HG02943 (cell line): ENCODE measurements at regions not wholly inside any gene's neighbourhood (a gene's known extent, or its start where the extent isn't known, plus 50 kb on each side); places are given as distances from the start of the nearest gene placed in this dataset.

Source experiments
- ATAC-seq: cut with Tn5 transposase; IDR thresholded peaks from one replicate; pipeline ENCODE4 v1.9.1; 2021; ENCODE audit warnings: mild to moderate bottlenecking, low read depth, moderate library complexity; ENCODE audit not compliant: unreplicated experiment

DNA sequence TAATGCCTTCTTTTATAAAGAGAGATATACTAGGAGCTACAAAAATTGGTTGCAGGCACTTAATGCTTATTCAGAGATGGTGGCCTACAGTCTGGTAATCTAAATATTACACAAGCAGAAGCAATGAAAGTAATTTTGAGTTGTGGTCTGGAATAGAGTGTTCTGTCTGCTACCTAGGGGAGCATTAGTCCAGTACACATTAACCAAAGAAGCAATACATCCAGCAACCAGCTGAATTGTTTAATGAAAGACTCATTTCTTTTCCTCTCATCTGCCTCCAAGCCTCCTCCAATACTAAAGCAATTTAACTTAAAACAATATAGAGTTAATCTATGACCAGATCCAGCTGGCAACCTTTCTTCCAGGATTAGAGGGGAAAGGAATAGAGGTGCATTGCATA is 877.1 kb upstream of the CNTN5 start:
- no peak for ATAC-seq

DNA sequence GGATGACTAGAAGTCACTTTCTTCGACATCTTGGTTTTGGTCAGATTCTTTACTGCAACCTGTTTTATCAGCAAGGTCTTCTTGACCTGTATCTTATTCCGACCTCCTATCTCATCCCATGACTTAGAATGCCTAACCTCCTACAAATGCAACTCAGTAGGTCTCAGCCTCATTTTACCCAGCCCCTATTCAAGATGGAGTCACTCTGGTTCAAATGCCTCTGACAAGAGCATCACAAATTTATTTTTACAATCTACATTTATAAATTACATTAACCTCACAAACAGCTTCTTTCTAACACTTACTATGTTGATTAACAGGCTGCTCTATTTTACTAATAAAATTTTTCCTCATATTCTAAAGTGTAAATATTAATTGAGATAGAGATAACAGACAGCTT is 867.0 kb upstream of the CNTN5 start:
- ATAC-seq, result no peak

DNA sequence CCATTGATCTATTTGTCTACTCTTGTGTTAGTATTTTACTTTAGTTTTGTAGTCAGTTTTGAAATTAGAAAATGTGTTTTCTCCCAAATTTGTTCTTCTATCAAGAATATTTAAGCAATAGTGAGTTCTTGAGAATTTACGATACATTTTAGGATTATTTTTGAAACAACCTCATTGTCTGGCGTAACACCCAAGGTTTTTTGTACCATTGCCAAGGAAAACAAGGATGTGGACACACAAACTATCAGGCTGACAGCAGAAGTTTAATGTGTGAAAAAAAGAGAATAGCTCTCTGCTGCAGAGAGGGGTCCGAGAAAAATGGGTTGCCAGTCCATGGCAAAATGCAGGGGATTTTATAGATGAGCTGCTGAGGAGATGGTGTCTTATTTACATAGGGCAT is 865.1 kb upstream of the CNTN5 start:
- ATAC-seq, result no peak

DNA sequence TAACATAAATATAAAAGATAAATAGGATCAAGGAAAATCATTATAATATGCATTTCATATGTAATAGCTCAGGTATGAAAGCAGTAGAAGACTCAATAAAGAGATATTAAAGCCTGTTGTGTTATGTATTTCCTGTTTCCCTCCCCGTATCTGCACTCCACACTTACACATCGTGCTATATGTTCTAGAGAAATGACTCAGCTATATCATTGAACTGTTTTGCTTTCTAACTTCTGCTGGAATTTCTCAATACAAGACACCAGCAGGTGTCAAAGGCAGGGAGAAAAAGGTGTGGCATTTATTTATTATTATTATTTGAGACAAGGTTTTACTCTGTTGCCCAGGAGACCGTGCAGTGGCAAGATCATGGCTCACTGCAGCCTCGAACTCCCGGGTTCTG is 842.8 kb upstream of the CNTN5 start:
- ATAC-seq, result no peak

DNA sequence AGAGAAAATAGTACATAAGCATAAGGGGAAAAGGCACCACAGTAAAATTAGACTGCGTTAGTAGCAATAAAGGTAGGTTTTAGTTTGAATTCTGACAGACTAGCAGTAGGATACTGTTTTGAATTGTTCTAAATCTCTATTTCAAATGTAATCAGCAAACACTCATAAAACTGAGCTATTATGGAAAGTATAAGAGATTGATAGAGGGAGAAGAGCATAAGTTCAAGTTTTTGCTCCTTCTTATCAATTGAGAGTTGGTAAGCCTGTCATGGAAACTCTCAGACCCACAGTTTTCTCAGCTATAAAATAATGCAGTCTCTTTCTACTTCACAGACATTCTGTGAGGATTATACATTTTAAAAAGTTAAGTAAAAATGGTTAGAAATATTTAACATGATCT is 840.2 kb upstream of the CNTN5 start:
- no peak for ATAC-seq

DNA sequence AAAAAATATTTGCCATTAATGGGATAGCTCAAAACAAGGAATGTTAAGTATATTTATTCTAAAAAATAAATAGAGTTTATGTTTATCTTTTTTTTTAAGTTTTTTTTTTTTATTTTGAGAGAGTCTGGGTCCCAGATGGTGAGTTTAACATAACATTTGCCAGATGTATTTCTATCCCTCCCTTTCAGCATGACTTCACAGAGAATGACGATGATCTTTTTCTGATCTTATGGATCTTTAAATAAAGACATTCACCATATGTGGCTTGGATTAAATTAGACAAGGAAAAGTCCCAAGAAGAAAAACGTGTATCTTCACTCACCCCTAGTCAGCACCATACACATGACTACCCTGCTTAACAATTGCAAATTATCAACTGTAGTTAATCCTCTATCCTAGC is 839.8 kb upstream of the CNTN5 start:
- ATAC-seq, result no peak

DNA sequence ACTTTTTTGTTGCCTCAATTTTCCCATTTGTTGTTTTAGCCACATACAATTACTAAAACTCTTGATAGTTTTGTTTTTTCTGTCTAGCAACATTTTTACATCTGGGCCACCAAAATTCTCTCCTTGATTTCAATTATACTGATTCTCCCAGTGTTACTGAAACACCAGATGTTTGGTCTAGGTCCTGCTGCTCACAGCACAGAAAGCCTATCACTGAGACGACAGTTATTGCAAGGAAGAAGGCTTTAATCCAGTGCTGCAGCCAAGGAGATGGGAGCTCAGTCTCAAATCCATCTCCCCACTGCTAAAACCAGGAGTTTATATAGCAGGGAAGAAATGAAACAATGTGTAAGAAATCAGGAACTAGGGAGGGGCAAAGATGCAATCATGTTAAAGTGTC is 837.7 kb upstream of the CNTN5 start:
- no peak for ATAC-seq

DNA sequence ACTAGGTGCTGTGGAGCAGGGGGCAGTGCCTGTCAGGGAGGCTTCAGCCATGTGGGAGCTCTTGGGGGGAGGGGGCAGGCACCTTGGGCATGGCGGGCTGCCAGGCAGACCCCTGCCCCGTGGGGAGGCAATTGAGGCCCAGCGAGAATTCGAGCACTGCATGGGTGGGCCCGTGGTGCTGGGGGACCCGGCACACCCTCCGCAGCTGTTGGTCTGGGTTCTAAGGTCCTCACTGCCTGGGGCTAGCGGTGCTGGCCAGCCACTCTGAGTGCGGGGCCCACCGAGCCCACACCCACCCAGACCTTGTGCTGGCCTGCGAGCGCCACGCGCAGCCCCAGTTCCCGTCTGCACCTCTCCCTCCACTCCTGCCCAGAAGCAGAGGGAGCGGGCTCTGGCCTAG is 835.5 kb upstream of the CNTN5 start:
- no peak for ATAC-seq

DNA sequence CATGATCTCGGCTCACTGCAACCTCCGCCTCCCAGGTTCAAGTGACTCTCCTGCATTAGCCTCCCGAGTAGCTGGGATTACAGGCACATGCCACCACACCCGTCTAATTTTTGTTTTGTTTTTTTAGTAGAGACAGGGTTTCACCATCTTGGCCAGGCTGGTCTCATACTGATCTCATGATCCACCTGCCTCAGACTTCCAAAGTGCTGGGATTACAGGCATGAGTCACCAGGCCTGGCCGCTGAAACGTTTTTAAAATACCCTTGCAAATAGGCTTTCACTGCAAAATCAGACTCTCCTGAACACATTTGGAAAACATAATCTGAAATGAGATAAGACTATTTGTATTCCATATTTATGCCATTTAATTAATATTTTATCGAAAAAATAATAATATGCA is 826.1 kb upstream of the CNTN5 start:
- no peak for ATAC-seq

DNA sequence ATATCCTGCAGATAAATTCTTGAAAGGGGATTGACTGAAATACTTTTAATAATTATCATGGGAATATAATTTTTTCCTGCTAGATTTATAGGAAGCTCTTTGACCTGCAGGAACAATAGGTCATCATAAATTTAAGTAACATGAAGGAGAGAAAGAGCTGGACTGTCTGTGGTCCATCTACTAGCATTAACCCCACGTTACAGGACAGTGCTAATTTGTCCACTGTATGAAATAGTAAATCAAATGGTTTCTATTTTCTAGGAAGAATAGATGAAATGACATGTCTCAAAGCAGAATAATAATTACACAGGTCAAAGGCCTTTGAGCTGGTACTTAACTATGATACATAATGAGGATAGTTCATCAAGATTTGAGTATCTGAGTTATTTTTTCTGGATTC is 825.4 kb upstream of the CNTN5 start:
- no peak for ATAC-seq

DNA sequence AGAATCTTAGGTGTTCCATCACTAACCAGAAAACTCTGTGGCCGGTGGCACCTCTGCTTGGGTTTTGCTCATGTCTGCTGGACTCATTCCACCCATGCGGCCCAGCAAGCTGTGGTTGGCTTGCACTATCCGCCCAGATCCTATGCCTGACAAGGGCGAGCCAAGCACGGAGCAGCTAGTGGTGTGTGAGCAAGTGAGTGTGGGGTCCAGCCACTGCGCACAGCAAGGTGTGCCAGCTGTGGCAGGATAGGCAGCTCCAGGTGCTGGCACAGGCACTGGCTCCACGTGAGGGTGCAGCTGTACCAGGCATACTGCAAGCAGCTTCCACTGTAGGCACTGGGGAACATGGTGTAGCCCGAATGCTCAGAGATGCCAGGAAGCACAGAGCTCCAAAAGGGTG is 813.7 kb upstream of the CNTN5 start:
- ATAC-seq, result no peak

DNA sequence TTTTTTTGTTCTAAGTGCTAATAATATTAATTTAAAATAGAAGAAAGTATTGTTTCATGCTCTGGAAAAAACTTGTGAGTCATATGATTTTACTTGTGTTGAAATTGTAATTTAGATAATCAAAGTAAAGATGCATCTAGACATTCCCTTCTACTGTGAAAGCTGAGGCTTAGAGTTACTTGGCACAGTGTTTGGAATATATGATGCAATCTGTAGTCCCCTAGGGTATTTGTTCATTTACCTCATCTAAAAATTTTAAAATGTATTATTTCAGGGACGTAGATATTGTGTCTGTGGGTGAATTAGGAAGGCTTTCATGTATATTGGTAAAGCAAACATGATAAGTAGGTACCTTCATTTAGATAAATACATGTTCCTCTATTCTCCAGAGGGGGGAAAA is 793.5 kb upstream of the CNTN5 start:
- ATAC-seq, result no peak

DNA sequence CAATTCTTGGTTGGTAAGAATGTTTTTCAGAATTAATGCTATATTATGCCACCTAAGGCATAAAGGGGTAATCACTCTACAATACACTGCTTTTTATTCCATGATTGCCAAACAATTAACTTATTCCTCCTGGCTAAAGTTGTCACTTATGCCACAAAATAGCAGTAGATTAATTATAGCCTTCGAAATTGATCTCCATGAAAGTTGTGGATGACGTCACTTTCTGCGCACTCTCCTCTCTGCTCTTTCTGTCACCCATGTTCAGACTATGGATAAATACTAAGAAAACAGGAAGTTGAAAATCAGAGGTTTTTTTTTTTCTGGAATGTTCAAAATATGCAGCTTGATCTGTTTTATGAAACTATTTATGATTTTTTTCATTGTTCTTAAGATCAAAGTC is 790.1 kb upstream of the CNTN5 start:
- ATAC-seq, result no peak

DNA sequence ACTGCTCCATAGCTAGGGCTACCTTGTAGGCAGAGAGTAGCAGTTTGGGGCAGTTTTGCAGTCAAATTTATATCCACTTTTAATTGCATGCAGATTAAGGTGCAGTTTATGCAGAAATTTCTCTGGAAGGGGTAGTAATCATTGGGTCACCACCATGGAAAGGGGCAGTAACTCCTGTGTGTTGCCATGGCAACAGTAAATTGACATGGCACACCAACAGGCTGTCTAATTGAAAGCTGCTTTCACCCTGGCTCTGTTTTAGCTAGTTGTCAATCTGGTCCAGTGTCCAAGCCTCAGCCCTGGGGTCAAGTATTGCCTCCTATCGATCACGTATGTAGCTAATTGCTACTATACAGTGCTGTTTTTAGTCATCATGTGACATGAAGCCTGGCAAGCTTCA is 786.1 kb upstream of the CNTN5 start:
- no peak for ATAC-seq

DNA sequence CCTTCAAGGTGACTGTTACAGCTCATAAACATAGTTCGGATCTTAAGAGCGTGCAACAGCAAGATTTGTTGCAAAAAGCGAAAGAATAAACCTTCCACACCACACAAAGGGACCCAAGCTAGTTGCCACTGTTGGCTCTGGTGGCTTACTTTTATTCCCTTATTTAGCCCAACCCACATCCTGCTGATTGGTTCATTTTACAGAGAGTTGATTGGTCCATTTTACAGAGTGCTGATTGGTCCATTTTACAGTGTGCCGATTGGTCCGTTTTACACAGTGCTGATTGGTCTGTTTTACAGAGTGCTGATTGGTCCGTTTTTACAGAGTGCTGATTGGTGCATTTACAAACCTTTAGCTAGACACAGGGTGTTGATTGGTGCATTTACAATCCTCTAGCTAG is 776.9 kb upstream of the CNTN5 start:
- ATAC-seq, result no peak

DNA sequence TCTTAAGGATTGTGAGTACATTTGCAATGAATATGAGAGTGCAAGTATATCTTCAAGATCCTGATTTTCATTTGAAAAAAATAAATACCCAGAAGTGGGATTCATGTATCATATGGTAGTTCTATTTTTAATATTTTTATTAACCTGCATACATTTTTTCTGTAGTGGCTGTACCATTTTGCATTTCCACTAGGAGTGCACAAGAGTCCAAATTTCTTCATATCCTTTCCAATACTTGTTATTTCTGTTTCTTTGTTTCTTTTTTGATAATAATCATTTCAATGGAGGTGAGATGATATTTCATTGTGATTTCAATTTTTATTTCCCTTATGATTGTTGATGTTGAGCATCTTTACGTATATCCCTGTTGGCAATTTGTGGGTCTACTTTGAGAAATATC is 759.8 kb upstream of the CNTN5 start:
- ATAC-seq, result no peak

DNA sequence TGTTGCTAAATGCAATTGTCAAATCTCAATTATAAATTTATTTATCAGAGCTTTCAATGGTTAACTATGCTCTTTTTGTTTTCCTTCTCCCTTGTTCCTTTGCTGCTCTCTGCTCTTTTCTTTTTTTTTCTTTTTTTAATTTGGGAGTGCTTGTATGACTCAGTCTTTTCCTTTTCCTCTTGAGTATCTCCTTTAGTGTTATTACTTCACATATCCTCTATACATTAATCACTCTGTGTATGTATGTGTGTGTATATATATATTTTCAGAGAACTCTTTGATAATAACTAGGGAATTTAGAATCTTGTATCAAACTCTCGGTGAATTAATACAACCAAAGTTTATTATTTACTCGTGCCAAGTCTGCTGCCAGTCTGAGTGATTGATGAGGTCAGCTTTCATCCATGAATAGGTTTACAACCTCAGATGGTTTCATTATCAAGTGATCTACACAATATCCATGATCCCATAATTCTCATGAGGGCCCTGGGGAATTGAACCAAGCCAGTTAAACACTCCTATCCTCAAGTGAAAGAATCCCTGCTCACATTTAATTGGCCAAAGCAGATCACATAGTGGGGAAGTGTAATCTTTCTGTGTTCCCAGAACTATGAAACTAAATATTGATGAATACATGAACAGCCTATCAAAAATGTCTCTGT is 743.4 kb upstream of the CNTN5 start:
- no peak for ATAC-seq

DNA sequence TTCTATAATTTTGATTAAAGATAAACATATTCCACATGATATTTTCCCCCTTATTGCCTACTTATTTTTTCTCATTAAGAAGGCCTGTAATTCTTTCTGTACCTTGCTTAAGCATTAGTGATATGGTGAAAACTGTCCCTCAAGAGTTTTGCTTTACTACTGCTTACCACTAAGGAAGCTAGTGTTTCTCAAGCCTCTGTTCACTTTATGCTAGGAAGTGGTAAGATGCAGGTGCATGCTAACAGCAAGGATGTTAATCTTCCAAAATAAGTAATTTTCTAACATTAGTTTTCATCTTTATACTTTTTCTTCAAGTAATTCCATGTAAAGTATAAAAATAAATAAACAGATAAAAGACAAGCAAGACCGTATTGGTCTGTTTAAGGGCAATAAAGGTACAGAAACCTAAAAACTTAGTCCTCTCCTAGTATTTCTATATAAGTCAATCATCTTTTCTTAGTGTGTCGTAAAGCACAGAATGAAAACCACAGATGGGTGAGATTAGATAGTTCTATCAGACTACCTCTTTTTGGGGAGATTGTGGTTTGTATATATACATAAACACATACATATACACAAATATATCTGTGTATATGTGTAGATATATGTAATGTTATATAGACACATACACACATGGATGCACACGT is 731.0 kb upstream of the CNTN5 start:
- ATAC-seq, result no peak

DNA sequence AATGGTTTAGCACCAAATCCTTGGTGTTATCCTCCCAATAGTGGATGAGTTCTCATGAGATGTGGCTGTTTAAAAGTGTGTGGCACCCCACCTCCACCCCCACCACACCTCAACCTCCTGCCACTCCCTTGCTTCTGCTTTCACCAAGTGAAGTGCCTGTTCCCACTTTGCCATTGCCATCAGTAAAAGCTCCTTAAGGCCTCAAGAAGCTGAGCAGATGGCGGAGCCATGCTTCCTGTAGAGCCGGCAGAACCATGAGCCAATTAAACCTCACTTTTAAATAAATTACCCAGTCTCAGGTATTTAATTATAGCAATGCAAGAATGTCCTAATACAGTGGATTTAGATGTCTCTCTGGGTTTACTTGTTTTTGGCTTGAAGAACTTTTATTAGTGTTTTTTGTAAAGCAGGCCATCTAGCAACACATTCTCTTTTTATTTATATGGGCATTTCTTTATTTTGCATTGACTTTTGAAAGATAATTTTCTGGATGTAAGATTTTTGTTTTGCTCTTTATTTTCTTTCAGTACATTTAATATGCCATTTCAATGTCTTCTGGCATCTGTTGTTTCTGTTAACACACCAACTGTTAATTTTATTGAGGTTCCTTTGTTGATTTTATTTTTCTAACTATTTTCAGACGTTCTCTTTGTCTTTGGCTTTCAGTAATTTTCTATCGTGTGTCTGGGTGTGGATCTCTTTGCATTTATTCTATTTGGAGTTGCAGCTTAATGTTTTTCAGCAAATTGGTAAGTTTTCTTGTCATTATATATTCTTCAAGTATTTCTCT is 724.5 kb upstream of the CNTN5 start:
- ATAC-seq, result no peak

DNA sequence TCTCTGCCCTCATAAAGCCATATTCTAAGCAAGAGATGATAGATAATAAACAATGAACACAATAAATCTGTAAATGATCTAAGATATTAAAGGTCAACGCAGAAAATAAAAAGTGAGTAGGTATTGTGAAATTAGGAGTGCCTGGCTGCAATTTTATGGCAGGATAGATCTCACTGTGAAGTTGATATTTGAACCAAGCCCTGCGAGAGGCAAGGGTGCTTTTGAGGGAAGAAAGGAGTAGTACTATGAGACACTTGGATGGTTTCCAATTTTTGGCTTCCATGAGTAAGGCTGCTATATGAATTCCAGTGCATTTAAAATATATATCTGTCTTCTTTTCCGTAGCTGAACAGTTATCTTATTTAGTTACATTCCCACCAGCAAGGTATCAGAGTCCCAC is 720.0 kb upstream of the CNTN5 start:
- no peak for ATAC-seq

DNA sequence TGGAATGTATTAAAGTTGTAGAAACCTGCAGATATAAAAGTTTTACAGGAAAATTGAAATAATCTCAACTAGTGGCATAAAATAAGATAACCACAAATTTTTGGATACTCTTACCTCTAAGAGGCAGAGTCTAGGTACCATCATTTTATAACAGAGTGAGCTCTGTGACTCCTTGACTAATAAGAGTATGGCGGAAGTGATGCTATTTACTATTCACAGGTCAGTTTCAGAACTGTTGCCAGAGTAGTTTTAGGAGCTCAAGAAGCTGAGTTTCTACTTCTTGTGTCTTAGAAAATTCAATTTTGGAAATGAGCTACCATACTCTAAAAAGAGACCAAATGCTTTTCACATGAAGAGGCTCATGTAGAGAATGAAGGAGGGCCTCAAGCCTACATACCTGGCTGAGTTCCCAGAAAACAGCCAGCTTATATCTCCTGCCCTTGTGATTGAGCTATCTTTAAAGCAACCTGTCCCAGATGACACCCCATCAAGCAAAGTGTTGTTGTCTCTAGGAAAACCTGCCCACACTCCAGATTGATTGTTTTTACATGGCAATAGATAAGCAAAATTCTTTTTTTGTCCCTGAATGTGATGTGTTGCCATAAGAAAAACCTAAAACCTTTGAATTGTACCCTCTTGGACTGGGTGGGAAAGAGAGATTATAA is 712.8 kb upstream of the CNTN5 start:
- ATAC-seq, result no peak
